22Rv1 (cell line): ENCODE measurements at regions not wholly inside any gene's neighbourhood (a gene's known extent, or its start where the extent isn't known, plus 50 kb on each side); places are given as distances from the start of the nearest gene placed in this dataset.
"Not testable (repeated sequence)": the region's sequence is repeated elsewhere in the genome, so short reads cannot be mapped to it uniquely, and the experiment has no call there.

Source experiments
- H3K27ac ChIP-seq: fragments of 450-650 bp; 2 replicates; pipeline ENCODE4 v1.5.1; 2017
- ZFX ChIP-seq: fragments of 450-650 bp; IDR thresholded peaks from 2 replicates; pipeline ENCODE4 v1.6.1; 2017; ENCODE audit warnings: antibody characterized with exemption, borderline replicate concordance
- TF ChIP-seq, protein P1 (sequence below): fragments of 450-650 bp; IDR thresholded peaks from 2 replicates; pipeline ENCODE4 v1.5.1; 2017; ENCODE audit warnings: mild to moderate bottlenecking

DNA sequence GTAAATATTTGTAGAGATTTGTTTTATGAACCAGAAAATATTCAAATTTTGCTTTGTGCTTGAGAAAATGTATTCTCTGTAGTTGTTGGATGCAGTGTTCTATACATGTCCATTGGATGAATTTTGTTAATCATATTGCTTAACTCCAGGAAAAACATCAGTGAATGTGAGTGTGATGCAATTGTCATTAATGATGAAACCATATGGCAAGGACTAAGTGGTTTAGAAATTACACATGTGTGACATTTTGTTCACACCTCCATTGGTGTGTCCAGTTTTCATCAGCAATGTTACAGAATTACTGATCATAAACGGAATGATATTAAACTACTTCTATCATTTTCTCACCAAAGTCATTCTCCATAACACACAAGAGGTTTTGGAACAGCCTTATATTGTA, 151.8 kb upstream of the ST6GALNAC5 start:
- TF ChIP-seq, protein P1, sequence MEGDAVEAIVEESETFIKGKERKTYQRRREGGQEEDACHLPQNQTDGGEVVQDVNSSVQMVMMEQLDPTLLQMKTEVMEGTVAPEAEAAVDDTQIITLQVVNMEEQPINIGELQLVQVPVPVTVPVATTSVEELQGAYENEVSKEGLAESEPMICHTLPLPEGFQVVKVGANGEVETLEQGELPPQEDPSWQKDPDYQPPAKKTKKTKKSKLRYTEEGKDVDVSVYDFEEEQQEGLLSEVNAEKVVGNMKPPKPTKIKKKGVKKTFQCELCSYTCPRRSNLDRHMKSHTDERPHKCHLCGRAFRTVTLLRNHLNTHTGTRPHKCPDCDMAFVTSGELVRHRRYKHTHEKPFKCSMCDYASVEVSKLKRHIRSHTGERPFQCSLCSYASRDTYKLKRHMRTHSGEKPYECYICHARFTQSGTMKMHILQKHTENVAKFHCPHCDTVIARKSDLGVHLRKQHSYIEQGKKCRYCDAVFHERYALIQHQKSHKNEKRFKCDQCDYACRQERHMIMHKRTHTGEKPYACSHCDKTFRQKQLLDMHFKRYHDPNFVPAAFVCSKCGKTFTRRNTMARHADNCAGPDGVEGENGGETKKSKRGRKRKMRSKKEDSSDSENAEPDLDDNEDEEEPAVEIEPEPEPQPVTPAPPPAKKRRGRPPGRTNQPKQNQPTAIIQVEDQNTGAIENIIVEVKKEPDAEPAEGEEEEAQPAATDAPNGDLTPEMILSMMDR = no peak
- TF ChIP-seq ZFX = no peak
- no peak overlapping the region for H3K27ac ChIP-seq

DNA sequence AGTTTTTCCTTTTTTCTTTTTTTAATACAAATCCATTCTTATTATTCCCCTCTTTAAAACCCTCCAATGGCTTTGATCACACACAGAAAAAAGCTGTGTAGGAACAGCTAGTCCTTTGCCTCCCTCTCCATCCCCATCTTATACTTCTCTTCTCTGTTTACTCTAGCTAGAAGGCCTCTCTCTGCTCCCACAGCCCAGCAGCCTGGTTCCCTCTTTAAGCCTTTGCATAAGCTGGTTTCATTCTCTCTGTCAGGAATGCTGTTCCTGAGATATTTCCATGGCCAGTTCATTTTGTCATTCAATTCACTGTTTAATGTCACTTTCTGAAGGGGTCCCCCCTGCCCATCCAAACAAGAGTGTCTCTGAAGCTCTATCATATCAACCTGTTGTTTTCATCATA, 143.3 kb upstream of the ST6GALNAC5 start:
- TF ChIP-seq, protein P1 = no peak
- no peak for TF ChIP-seq ZFX

DNA sequence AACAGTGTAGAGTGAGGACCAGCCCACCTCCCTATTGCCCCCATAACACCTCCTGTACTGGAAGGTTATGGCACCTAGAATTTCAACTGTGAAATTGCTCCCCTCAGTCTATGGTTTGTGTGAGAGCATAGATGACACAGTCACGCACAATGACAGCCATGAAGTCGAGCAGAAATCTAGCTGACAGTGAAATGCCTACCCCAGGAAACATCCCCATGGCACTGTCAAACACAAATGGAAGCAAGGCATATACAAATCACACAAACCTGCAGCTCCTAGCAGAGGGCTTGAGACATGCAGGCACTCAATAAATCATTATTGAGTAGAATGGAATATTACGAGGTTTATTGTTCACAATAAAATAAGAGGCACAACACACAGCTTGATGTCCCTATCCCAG, 142.5 kb upstream of the ST6GALNAC5 start:
- no peak overlapping the region for H3K27ac ChIP-seq

More for the DNA sequence above, 143.3 kb upstream of the ST6GALNAC5 start:
- no peak overlapping the region for H3K27ac ChIP-seq

GRCh38 chr1:76725864-76726619, 141.2 kb upstream of the ST6GALNAC5 start:
- no peak overlapping the region for H3K27ac ChIP-seq
- no peak for TF ChIP-seq ZFX
- TF ChIP-seq, protein P1 = no peak

More for the DNA sequence above, 142.5 kb upstream of the ST6GALNAC5 start:
- no peak for TF ChIP-seq ZFX
- TF ChIP-seq, protein P1 = no peak

- no peak overlapping the region for H3K27ac ChIP-seq
- TF ChIP-seq ZFX = no peak
- TF ChIP-seq, protein P1 = no peak
Measured at GRCh38 chr1:76727520-76727919, 139.8 kb upstream of the ST6GALNAC5 start.

- no peak overlapping the region for H3K27ac ChIP-seq
- TF ChIP-seq ZFX = no peak
- TF ChIP-seq, protein P1 = no peak
Measured at GRCh38 chr1:76729142-76729541, 138.1 kb upstream of the ST6GALNAC5 start.

DNA sequence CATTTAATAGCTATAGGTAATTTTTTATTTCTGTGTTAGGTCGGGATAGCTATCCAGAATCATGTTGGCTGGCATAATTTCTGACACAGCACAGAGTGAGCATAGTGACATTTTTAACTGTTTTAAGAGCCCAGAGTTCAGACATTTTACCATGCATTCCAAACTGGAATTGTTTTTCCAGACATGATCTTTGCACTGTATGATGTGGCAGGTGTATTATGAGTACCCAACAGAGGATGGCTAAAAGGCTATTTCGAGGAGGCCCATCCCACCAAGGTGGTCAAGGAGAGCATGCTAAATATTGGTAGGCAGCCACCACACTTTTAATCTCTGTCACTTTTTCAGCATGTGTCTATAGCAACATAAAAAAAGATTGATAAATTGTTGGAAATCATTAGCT, 137.3 kb upstream of the ST6GALNAC5 start:
- TF ChIP-seq, protein P1 = no peak
- no peak for TF ChIP-seq ZFX

DNA sequence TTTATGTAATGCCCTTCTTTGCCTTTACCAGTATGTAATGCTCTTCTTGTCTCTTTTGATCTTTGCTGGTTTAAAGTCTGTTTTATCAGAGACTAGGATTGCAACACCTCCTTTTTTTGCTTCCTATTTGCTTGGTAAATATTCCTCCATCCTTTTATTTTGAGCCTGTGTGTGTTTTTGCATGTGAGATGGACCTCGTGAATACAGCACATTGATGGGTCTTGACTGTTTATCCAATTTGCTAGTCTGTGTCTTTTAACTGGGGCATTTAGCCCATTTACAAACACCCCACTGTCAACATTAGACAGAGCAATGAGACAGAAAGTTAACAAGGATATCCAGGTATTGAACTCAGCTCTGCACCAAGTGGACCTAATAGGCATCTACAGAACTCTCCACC, 128.9 kb upstream of the ST6GALNAC5 start:
- H3K27ac ChIP-seq = not testable (repeated sequence)

More for the DNA sequence above, 137.3 kb upstream of the ST6GALNAC5 start:
- H3K27ac ChIP-seq = no peak overlapping the region

- H3K27ac ChIP-seq = not testable (repeated sequence)
Measured at GRCh38 chr1:76740956-76741355, 126.3 kb upstream of the ST6GALNAC5 start.
